ENCODE measurements at regions not wholly inside any gene's neighbourhood (a gene's known extent, or its start where the extent isn't known, plus 50 kb on each side); places are given as distances from the start of the nearest gene placed in this dataset.

DNA sequence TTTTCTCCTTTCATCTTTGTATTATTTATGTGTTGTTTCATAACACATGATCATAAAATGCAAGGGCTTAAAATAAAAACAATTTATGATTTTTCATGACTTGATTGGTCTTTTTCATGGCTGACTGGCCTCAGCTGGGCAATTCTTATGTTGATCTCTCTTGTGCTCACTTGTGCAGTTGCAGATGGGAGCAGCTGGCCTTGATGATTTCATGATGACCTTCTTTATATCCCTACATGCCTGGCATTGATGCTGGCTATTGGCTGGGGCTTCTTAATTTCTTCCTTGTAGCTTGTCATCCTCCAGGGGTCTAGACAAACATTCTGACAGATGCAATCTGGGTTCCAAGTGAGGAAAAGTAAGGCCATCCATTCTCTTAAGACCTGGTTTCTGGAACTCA is 1832.8 kb upstream of the FLRT2 start:
- H3K9me3 Mint-ChIP-seq, result peaks cover 0 to 7% (median 2%) of the 10 kb centered on the region in 7 donors
- no peaks in the 10 kb centered on the region for H3K36me3 ChIP-seq (replicated peaks in 1 of 2; ENCODE audit: control insufficient read depth in 1 of 2, insufficient read depth in 2 of 2, low read length in 2 of 2)
- H3K27ac ChIP-seq (ENCODE audit: low read depth in 1 of 2, low read length in 2 of 2), result no peak overlapping the region
- H2AFZ ChIP-seq (ENCODE audit: insufficient read depth, low read depth, low read length, poor library complexity, severe bottlenecking), result no peak overlapping the region
- H3K4me2 ChIP-seq (replicated peaks; ENCODE audit: extremely low read depth, low read length, poor library complexity, severe bottlenecking), result no peak overlapping the region
- H3K27me3 Mint-ChIP-seq (ENCODE audit: low read depth in 3 of 3), result no peaks in the 10 kb centered on the region
- H4K20me1 ChIP-seq (ENCODE audit: insufficient read depth, low read length), result no peaks in the 10 kb centered on the region
- H3K4me1 Mint-ChIP-seq, result no peaks in the 10 kb centered on the region
- no peaks in the 10 kb centered on the region for H3K27me3 ChIP-seq (ENCODE audit: control insufficient read depth in 2 of 2, insufficient read depth in 2 of 2, low read length in 2 of 2)
- no peaks in the 10 kb centered on the region for H3K4me1 ChIP-seq (ENCODE audit: control insufficient read depth in 1 of 2, insufficient read depth in 2 of 2, low read length in 2 of 2)
- H3K9ac ChIP-seq (ENCODE audit: insufficient read depth, low read length, poor library complexity, severe bottlenecking), result no peak overlapping the region
- no peak overlapping the region for H3K4me3 Mint-ChIP-seq
- H3K27ac Mint-ChIP-seq, result no peak overlapping the region
- intact Hi-C loops (cut with micrococcal nuclease), result no loop called here
- H3K36me3 Mint-ChIP-seq, result no peaks in the 10 kb centered on the region
- peaks cover 0 to 6% of the 10 kb centered on the region in 2 donors for H3K9me3 ChIP-seq (replicated peaks in 1 of 2; ENCODE audit: control insufficient read depth in 1 of 2, insufficient read depth in 1 of 2, low read length in 2 of 2)
- H3K79me2 ChIP-seq (ENCODE audit: insufficient read depth, low read length), result no peaks in the 10 kb centered on the region
- TF ChIP-seq, protein P1, sequence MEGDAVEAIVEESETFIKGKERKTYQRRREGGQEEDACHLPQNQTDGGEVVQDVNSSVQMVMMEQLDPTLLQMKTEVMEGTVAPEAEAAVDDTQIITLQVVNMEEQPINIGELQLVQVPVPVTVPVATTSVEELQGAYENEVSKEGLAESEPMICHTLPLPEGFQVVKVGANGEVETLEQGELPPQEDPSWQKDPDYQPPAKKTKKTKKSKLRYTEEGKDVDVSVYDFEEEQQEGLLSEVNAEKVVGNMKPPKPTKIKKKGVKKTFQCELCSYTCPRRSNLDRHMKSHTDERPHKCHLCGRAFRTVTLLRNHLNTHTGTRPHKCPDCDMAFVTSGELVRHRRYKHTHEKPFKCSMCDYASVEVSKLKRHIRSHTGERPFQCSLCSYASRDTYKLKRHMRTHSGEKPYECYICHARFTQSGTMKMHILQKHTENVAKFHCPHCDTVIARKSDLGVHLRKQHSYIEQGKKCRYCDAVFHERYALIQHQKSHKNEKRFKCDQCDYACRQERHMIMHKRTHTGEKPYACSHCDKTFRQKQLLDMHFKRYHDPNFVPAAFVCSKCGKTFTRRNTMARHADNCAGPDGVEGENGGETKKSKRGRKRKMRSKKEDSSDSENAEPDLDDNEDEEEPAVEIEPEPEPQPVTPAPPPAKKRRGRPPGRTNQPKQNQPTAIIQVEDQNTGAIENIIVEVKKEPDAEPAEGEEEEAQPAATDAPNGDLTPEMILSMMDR (IDR thresholded peaks at IDR 0.05), result no peak
- DNase-seq, result no peak
- H3K4me3 ChIP-seq (replicated peaks in 1 of 3; ENCODE audit: low read depth in 2 of 3, low read length in 3 of 3), result no peak overlapping the region

DNA sequence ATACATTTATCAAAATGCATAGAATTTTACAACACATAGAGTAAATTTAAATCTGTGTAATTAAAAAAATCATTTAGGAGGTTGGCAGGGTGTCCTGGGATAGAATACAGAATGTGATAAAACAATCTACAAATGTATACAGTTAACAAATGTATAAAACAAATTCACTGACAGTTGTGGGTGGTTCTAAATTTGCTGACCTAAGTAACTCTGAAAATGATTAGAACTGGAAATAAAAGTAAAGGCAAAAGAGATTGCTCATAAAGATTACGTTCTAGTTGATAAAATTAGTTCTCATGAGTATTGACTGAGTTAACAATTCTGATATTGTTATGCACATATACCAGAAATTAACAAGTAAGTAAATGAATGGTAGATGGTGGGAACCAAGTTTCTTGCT is 1827.3 kb upstream of the FLRT2 start:
- Mint-ChIP-seq H3K4me3 (no peak overlapping the region), H3K36me3 (no peaks in the 10 kb centered on the region), H3K27me3 (ENCODE audit: low read depth in 3 of 3) (no peaks in the 10 kb centered on the region), H3K4me1 (no peaks in the 10 kb centered on the region), H3K27ac (no peak overlapping the region), H3K9me3 (peaks cover 0 to 6% (median 0%) of the 10 kb centered on the region in 7 donors)
- H3K27me3 ChIP-seq (ENCODE audit: control insufficient read depth in 2 of 2, insufficient read depth in 2 of 2, low read length in 2 of 2), result no peaks in the 10 kb centered on the region
- H3K79me2 ChIP-seq (ENCODE audit: insufficient read depth, low read length), result no peaks in the 10 kb centered on the region
- H3K4me1 ChIP-seq (ENCODE audit: control insufficient read depth in 1 of 2, insufficient read depth in 2 of 2, low read length in 2 of 2), result no peaks in the 10 kb centered on the region
- H3K9me3 ChIP-seq (replicated peaks in 1 of 2; ENCODE audit: control insufficient read depth in 1 of 2, insufficient read depth in 1 of 2, low read length in 2 of 2), result peaks cover 2 to 3% of the 10 kb centered on the region in 2 donors
- H4K20me1 ChIP-seq (ENCODE audit: insufficient read depth, low read length), result no peaks in the 10 kb centered on the region
- no CpG with 5 or more reads among the region's 1 CpG for WGBS (ENCODE audit: insufficient coverage)
- no peak overlapping the region for H3K9ac ChIP-seq (ENCODE audit: insufficient read depth, low read length, poor library complexity, severe bottlenecking)
- H2AFZ ChIP-seq (ENCODE audit: insufficient read depth, low read depth, low read length, poor library complexity, severe bottlenecking), result no peak overlapping the region
- H3K4me2 ChIP-seq (replicated peaks; ENCODE audit: extremely low read depth, low read length, poor library complexity, severe bottlenecking), result no peak overlapping the region
- H3K36me3 ChIP-seq (replicated peaks in 1 of 2; ENCODE audit: control insufficient read depth in 1 of 2, insufficient read depth in 2 of 2, low read length in 2 of 2), result no peaks in the 10 kb centered on the region
- DNase-seq, result no peak
- intact Hi-C loops (cut with micrococcal nuclease), result no loop called here
- H3K27ac ChIP-seq (ENCODE audit: low read depth in 1 of 2, low read length in 2 of 2), result no peak overlapping the region
- TF ChIP-seq, protein P1 (IDR thresholded peaks at IDR 0.05), result no peak
- no peak overlapping the region for H3K4me3 ChIP-seq (replicated peaks in 1 of 3; ENCODE audit: low read depth in 2 of 3, low read length in 3 of 3)

Measured in CD14-positive monocyte (primary cell).